ENCODE measurements at regions not wholly inside any gene's neighbourhood (a gene's known extent, or its start where the extent isn't known, plus 50 kb on each side); places are given as distances from the start of the nearest gene placed in this dataset.

DNA sequence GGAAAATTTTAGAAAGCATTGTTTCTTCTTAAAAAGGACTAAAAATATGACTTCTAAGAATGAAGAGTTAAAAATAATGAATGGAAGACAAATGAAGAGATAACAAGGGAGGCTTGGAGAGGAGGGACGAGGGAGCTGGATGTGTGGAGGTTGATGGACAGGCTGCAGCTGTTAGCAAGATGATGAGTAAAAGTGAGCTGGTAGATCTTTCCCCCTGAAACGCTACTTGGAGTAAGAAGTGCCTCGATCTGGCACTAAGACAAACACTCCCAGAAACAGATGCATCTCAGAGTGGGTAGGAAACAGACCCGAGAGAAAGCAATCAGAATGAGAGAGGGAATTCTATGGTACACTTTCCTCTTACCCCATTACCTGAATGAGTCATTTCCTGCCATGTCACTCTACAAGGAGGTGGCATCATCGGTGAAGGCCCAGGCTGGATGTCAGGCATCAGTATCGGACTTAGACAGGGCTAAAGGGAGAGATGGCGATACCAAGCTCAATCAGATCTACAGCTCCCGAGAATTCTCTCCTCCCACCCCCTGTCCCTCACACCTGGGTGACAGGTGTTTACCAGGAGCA lies 154.1 kb upstream of the BMP2 start:
- TF ChIP-seq, protein P1, sequence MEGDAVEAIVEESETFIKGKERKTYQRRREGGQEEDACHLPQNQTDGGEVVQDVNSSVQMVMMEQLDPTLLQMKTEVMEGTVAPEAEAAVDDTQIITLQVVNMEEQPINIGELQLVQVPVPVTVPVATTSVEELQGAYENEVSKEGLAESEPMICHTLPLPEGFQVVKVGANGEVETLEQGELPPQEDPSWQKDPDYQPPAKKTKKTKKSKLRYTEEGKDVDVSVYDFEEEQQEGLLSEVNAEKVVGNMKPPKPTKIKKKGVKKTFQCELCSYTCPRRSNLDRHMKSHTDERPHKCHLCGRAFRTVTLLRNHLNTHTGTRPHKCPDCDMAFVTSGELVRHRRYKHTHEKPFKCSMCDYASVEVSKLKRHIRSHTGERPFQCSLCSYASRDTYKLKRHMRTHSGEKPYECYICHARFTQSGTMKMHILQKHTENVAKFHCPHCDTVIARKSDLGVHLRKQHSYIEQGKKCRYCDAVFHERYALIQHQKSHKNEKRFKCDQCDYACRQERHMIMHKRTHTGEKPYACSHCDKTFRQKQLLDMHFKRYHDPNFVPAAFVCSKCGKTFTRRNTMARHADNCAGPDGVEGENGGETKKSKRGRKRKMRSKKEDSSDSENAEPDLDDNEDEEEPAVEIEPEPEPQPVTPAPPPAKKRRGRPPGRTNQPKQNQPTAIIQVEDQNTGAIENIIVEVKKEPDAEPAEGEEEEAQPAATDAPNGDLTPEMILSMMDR (IDR thresholded peaks at IDR 0.05; ENCODE audit: poor library complexity, severe bottlenecking), result no peak
- TF ChIP-seq SMC3 (conservative IDR thresholded peaks at IDR 0.05; ENCODE audit: poor library complexity), result no peak
